Keratinocyte (primary cell): ENCODE measurements at regions not wholly inside any gene's neighbourhood (a gene's known extent, or its start where the extent isn't known, plus 50 kb on each side); places are given as distances from the start of the nearest gene placed in this dataset.

Experiments
- EZH2 ChIP-seq: IDR thresholded peaks from one replicate; pipeline ENCODE4 v1.6.1; 2012; ENCODE audit warnings: inconsistent platforms, mild to moderate bottlenecking, low read length, moderate library complexity
- TF ChIP-seq, protein P1 (sequence below), 3 experiments: IDR thresholded peaks in 1 of 3; conservative IDR thresholded peaks in 1 of 3; optimal IDR thresholded peaks in 1 of 3; 2 replicates in 2 of 3; 3 replicates in 1 of 3; pipeline versions ENCODE3 to v1.5.1; 2011; ENCODE audit warnings: low read length in 3 of 3, mild to moderate bottlenecking in 3 of 3, moderate library complexity in 2 of 3, control low read depth in 1 of 3, inconsistent platforms in 1 of 3; ENCODE audit not compliant: insufficient read depth in 2 of 3; ENCODE audit errors: extremely low read depth in 1 of 3

GRCh38 chr2:107729440-107729839 lies 97.3 kb upstream of the RGPD4 start:
- TF ChIP-seq, protein P1, sequence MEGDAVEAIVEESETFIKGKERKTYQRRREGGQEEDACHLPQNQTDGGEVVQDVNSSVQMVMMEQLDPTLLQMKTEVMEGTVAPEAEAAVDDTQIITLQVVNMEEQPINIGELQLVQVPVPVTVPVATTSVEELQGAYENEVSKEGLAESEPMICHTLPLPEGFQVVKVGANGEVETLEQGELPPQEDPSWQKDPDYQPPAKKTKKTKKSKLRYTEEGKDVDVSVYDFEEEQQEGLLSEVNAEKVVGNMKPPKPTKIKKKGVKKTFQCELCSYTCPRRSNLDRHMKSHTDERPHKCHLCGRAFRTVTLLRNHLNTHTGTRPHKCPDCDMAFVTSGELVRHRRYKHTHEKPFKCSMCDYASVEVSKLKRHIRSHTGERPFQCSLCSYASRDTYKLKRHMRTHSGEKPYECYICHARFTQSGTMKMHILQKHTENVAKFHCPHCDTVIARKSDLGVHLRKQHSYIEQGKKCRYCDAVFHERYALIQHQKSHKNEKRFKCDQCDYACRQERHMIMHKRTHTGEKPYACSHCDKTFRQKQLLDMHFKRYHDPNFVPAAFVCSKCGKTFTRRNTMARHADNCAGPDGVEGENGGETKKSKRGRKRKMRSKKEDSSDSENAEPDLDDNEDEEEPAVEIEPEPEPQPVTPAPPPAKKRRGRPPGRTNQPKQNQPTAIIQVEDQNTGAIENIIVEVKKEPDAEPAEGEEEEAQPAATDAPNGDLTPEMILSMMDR (optimal IDR thresholded peaks at IDR 0.05 in 1 of 3, IDR thresholded peaks at IDR 0.05 in 1 of 3, conservative IDR thresholded peaks at IDR 0.05 in 1 of 3; ENCODE audit: extremely low read depth in 1 of 3, insufficient read depth in 2 of 3, low read length in 3 of 3): no peak
- no peak for TF ChIP-seq EZH2
